ENCODE measurements at regions not wholly inside any gene's neighbourhood (a gene's known extent, or its start where the extent isn't known, plus 50 kb on each side); places are given as distances from the start of the nearest gene placed in this dataset.

DNA sequence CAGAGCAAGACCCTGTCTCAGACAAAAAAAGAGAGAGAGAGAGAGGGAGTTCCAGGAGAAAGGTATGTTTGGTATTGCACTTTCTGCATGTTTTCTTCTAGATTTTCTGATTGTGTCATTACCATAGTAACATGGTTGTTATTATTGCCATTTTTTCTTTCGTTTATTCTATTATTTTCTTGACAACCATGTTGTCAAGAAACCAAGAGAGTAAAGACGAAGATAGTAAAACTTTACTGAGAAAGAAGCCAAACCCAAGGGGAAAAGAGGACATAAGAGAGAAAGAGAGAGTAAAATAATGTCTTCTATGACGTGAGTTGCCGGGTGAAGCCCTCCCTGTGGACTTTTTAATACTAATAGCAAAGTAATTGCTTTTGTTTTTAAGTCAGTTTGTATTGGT is 1186.0 kb upstream of the SEL1L start:
- TF ChIP-seq, protein P1, sequence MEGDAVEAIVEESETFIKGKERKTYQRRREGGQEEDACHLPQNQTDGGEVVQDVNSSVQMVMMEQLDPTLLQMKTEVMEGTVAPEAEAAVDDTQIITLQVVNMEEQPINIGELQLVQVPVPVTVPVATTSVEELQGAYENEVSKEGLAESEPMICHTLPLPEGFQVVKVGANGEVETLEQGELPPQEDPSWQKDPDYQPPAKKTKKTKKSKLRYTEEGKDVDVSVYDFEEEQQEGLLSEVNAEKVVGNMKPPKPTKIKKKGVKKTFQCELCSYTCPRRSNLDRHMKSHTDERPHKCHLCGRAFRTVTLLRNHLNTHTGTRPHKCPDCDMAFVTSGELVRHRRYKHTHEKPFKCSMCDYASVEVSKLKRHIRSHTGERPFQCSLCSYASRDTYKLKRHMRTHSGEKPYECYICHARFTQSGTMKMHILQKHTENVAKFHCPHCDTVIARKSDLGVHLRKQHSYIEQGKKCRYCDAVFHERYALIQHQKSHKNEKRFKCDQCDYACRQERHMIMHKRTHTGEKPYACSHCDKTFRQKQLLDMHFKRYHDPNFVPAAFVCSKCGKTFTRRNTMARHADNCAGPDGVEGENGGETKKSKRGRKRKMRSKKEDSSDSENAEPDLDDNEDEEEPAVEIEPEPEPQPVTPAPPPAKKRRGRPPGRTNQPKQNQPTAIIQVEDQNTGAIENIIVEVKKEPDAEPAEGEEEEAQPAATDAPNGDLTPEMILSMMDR (IDR thresholded peaks at IDR 0.05; ENCODE audit: control insufficient read depth, insufficient read depth, low read depth, low read length, missing control alignments): no peak
- H3K4me3 ChIP-seq (ENCODE audit: control insufficient read depth, low read depth, low read length): no peak overlapping the region
- DNase-seq (ENCODE audit: low read depth): no peak

- no peak for DNase-seq (ENCODE audit: low read depth)
- TF ChIP-seq, protein P1 (IDR thresholded peaks at IDR 0.05; ENCODE audit: control insufficient read depth, insufficient read depth, low read depth, low read length, missing control alignments): no peak
- H3K4me3 ChIP-seq (ENCODE audit: control insufficient read depth, low read depth, low read length): no peak overlapping the region
Observed at GRCh38 chr14:82720431-82720830, 1186.8 kb upstream of the SEL1L start.

GRCh38 chr14:82720946-82721345 is 1187.3 kb upstream of the SEL1L start:
- H3K4me3 ChIP-seq (ENCODE audit: control insufficient read depth, low read depth, low read length): no peak overlapping the region
- no peak for DNase-seq (ENCODE audit: low read depth)
- TF ChIP-seq, protein P1 (IDR thresholded peaks at IDR 0.05; ENCODE audit: control insufficient read depth, insufficient read depth, low read depth, low read length, missing control alignments): no peak

DNA sequence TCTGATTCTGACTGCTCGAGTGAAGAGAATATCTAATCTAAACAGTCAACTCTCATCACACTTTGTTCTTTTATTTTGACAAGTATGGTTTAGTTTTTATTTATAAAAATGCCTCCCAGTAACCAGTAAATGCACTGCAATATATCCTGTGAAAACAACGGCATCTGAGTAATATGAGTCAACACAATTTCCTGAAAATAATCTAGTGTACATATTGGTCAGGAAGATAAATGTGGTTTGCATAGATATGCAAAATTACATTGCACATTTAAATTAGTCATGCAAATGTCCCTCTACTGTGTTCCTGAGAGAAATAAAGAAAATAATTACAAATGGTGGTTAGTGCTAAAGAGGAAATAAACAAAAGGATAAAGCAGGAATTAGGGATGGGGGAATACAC is 1190.7 kb upstream of the SEL1L start:
- no peak for DNase-seq (ENCODE audit: low read depth)
- TF ChIP-seq, protein P1 (IDR thresholded peaks at IDR 0.05; ENCODE audit: control insufficient read depth, insufficient read depth, low read depth, low read length, missing control alignments): no peak
- no peak overlapping the region for H3K4me3 ChIP-seq (ENCODE audit: control insufficient read depth, low read depth, low read length)

DNA sequence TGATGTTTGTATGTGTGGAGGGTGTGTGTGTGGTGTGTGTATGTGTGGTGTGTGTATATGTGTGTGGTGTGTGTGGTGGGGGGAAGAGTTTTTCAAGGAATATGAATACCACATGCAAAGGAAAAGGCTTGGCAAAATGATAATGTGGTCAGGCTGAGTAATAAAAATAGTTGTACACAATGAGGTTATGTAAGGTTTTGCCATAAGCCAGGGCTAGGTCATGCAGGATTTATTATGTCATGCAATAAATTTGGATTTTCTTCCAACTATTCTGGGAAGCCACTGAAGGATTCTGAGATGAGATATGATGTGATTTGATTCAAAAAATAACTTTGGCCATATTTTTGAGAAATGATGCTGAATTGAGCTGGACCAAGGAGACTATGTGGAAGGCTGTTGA is 1191.6 kb upstream of the SEL1L start:
- TF ChIP-seq, protein P1 (IDR thresholded peaks at IDR 0.05; ENCODE audit: control insufficient read depth, insufficient read depth, low read depth, low read length, missing control alignments): no peak
- DNase-seq (ENCODE audit: low read depth): no peak
- no peak overlapping the region for H3K4me3 ChIP-seq (ENCODE audit: control insufficient read depth, low read depth, low read length)

GRCh38 chr14:82731526-82731925 is 1197.9 kb upstream of the SEL1L start:
- no peak overlapping the region for H3K4me3 ChIP-seq (ENCODE audit: control insufficient read depth, low read depth, low read length)
- TF ChIP-seq, protein P1 (IDR thresholded peaks at IDR 0.05; ENCODE audit: control insufficient read depth, insufficient read depth, low read depth, low read length, missing control alignments): no peak
- no peak for DNase-seq (ENCODE audit: low read depth)

DNA sequence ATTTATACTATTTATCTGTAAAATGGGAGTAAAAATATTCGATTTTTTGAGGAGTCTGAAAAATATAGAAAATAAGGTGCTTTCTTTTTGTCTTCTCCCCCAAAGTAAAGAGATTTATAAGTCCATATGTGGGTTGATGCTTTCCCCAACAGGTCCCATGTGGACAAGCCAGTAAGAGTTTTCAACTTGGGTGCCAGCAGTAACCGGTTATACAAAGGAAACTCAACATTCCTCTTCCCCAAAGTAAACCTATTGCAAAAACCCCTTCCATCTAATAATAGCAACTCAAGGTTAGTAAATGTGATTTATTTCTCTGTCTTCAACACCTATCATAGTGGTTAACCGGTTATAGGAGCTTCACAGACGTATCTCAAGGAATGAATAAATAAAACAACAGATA is 1206.9 kb upstream of the SEL1L start:
- TF ChIP-seq, protein P1 (IDR thresholded peaks at IDR 0.05; ENCODE audit: control insufficient read depth, insufficient read depth, low read depth, low read length, missing control alignments): no peak
- DNase-seq (ENCODE audit: low read depth): no peak
- no peak overlapping the region for H3K4me3 ChIP-seq (ENCODE audit: control insufficient read depth, low read depth, low read length)
